NCI-H446 treated with DMSO at 0.1 percent for 48 hours (cell line): ENCODE measurements at regions not wholly inside any gene's neighbourhood (a gene's known extent, or its start where the extent isn't known, plus 50 kb on each side); places are given as distances from the start of the nearest gene placed in this dataset.
"Not testable (repeated sequence)": the region's sequence is repeated elsewhere in the genome, so short reads cannot be mapped to it uniquely, and the experiment has no call there.

ENCODE experiments used
- DNase-seq: peaks from one replicate; lab custom pipeline; 2025; lab: John Stamatoyannopoulos, UW

DNA sequence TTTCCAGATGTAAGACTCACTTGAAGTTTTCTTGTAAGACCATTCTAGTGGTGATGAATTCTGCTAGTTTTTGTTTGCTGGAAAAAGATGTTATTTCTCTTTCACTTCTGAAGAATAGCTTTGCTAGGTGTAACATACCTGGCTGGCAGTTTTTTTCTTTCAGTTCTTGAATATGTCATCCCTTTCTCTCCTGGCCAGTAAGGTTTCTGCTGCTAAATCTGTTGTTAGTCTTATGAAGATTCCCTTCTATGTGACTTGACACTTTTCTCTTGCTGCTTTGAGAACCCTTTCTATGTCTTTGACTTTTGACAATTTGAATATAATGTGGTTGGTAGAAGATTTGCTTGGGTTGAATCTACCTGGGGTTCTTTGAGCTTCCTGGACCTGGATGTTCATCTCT is 314.7 kb upstream of the NOX3 start:
- no peak for DNase-seq

DNA sequence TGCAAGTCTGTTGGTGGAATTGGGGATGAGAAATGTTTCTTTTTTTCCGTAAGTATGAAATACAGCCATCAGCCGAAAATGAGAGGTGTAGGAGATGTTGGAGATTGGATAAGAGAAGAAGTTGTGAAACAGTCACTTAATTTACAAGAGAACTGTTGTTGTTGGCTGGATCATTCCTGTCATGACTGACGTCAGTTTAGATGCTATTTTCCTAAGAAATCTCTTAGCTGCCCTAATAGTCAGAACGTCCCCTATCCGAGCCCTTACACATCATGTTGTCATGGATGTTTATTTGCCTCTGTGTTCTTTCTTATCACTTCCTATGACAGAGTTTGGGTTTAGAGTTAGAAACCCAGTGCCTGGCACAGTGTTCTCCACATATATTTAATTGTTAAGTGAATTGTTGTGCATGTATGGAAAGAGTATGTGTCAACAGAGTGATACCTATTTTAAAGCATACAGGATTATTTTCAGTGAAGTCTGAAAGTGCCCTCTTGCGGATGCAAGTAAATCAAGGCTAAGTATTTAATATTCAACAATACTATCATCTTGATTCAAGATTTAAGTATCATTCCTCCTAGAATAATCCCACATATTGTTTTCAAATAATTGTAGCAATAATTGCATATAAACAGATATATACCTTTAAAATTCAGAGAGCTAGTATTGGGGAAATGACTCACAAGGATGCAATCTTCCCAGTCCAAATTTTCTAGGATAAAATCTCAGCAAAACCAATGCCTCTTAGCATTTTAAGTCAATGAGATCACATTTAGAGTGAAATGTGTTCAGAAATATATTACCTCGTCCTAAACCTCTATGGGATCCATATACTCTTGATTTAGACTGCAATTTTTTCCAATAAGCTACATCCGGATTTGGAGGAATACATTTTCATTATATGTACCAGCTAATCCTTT is 309.9 kb upstream of the NOX3 start:
- DNase-seq: no peak

DNA sequence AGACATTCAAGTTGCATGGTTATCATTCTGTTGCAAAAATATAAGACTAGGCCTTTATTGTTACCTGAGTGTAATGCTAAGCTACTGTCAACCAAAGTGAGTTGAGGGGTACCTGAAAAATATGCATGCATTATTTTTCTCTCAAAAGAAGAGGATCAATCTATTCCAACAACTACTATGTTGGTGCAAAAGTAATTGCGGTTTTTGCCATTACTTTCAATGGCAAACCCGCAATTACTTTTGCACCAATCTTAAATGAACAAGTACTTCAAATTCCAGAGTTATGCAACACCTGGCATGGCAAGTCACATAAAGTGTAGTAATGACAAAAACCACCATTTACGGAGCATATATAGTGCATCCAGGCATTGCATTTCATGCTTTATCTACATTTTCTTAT is 307.0 kb upstream of the NOX3 start:
- no peak for DNase-seq

DNA sequence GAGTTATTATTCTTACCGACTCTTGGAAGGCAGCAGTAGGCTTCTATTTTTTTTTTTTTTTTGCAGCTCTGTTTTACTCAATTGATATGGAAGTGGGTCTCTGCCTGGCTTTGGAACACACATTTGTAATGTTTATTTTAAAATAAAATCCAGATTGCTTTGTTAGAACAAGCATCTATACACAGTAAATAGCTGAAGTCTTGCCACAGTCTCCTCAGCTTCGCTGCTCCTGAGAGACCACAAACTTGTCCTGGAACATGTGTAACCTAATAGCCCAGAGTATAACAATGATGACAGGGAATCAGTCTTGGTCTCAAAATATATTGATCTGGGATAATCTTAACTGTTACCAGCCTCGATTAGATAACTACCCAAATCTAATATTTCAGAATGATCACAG is 299.8 kb upstream of the NOX3 start:
- DNase-seq: no peak

DNA sequence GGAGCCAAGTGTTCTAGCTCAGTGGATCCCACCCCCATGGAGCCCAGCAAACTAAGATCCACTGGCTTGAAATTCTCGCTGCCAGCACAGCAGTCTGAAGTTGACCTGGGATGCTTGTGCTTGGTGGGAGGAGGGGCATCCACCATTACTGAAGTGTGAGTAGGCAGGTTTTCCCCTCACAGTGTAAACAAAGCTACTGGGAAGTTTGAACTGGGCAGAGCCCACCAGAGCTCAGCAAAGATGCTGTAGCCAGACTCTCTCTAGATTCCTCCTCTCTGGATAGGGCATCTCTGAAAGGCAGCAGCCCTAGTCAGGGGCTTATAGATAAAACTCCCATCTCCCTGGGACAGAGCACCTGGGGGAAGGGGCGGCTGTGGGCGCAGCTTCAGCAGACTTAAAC is 293.1 kb upstream of the NOX3 start:
- DNase-seq: not testable (repeated sequence)

DNA sequence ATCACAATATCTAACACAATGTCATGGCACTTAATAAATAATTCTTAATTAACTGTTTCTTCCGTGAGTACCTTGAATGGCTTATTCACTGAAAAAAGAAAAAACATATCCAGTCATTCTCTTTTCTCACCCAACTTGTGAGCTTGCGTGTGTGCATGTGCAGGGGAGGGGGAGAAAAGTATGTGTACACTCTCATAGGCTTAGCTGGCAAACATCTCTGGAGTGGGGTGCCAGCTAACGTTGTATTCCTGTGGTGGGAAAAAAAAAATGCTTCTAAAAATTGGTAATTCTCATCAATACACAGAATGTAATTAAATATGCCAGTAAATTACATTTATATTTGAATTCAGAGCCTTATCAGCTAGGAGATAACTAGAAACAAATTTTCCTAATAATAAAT is 291.9 kb upstream of the NOX3 start:
- no peak for DNase-seq

DNA sequence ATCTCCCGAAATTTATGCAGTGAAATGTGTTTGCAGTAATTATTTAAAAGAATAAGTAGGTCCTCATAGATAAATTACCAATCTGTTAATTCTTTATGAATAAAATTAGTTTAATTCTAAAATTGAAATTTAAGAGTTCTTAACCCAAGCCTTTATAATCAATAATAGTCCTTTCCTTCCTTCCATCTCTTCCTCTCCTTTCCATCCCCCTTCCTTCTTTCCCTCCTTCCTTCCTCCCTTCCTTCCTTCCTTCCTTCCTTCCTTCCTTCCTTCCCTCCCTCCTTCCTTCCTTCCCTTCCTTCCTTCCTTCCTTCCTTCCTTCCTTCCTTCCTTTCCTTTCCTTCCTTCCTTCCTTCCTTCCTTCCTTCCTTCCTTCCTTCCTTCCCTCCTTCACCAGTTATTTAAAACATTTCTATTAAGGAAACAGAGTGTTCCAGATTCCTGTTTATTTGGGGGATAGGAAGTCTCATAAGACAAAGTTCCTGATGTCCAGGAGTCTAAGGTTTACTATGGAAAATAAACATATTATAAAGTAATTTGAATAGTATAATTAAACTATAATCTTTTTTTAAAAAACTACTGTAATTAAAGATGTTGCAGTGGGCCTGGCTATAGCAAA is 285.3 kb upstream of the NOX3 start:
- no peak for DNase-seq

DNA sequence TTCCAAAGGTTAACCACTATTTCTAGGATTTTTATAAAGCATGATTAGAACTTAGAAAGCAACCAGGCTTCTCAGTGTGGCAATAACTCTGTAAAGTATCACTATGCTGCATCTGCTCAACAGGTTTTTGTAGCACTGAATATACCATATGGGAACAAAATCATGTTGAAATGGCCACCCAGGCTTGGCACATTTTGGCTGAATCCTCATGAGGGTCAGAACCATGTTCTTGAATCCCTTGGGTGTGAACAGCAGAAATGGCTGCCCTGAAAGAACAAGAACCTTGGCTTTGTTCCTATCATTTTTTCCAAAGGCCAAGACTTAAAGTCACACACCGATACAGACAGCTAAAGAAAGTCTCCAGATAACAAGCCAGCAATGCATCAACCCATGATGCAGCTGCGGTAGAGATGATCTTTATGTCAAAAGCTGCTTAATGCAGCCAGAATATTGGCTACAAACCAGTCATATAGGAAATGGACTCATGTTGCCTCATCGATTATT is 283.0 kb upstream of the NOX3 start:
- DNase-seq: no peak

DNA sequence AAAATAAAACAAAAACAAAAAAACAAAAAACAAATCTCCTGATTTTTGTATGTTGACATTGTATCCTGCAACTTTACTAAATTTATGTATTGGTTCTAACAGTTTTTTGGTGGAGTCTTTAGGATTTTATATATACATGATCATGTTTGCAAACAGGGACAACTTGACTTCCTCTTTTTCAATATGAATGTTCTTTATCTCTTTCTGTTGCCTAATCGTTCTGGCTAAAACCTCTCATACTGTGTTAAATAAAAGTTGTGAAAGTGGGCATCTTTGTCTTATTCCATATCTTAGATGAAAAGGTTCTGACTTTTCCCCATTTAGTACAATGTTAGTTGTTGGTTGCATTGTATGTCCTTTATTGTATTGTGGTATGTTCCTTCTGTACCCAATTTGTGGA is 261.7 kb upstream of the NOX3 start:
- no peak for DNase-seq

DNA sequence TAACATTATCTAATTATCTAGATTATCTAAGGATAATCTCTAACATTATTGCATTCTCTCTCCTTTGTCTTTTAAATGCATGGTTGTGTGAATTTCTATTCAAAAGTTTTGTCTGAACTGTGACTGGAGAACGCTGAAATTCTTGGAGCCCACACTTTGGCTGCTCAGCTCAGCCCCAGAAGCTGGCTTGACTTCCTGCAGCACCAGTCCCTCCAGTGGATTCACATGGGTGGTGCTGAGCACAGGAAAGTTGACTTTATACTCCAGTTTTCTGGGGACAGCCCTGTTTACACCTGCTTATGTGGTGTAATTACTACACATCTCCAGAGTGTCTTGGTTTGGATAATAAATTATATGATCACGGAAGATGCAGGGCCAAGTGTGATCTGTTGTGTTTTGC is 255.1 kb upstream of the NOX3 start:
- no peak for DNase-seq

DNA sequence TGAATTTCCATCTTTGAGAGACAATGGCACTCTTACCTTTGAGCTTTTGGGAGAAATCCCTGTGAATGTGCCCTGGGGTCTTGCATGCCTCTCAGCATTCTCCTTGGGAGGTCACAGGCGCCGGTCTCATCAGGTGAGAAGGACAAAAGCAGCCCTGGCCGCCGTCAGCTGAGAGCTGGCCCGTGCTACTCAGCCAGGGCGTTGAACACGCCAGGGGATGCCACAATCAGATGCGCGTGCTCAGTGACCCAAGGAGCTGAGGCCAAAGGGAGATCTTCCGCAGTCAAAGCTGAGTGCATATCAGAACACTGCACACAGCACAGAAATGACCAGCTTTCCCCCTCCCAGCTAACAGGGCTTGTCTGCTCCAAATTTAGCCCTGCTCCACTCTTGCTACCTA is 253.6 kb upstream of the NOX3 start:
- DNase-seq: no peak

DNA sequence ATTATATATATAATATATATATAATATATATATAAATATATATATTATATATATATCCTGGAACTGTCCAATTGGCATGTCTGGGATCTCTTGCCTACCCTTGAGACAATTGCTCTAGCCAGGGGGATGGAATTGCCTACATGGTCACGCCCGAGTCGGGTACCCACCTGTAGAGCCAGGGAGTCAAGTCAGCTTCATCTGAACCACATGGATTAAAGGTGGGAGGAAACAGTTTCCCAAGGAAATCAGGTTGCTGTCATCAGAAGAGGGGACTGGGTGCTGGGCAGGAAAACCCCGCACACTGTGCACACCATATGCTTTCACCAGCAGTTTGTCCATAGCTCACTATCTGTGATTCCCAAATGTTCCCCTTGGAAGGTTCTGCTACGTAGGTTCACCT is 252.5 kb upstream of the NOX3 start:
- DNase-seq: no peak

DNA sequence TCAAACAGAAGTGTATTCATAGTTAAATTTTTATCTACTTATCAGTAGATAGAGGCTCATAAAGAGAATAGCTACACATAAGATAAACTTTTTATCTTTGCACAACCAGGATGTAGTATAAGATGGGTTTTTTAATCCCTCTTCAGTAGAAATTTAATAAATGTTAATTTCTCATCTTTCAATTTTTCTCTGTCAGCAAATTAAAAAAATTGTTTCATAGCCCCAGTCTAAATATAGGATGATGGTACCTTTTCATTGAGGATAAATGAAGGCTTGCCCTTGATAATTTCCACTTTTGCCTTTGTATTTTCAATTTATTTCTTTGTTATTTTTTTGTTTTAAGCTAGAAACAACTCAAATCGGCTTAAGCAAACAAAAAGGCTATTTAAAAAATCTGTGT is 251.2 kb upstream of the NOX3 start:
- no peak for DNase-seq

DNA sequence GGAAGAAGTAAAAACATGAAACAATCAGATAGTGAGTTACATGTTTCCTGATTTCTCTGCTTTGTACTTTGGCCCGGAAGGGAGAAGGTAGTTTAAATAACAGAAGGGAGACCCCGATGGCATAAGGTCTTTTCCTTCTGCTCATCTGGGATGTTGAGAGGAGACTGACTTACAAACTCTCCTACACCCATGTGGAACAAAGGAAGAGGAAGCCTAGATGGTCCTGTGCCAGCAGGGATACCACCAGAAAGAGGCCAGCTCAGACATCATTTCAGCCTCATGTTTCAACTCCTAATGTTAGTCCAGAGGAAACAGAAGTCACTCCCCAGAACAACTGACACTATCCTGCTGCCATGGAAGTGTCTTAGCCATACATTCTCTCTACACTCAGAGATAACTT is 250.7 kb upstream of the NOX3 start:
- DNase-seq: no peak

DNA sequence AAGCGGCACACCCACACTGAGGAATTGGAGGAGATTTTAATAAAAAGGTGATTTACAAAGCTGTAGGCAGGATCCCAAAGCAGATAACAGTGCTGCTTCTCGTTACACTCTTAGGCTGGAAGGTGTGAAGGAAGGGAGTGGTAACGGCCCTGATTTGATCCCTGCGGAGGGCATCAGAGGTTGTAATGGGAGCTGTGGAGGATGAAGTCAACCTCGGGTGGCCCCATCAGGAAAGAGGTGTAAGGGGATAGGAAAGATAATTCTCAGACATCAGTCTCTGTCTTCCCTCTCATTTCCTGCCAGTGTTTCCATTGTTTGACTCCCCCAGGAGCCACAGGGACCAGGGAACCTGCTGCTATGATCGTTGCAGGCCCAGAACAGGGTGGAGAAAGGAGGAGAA is 245.7 kb upstream of the NOX3 start:
- no peak for DNase-seq

DNA sequence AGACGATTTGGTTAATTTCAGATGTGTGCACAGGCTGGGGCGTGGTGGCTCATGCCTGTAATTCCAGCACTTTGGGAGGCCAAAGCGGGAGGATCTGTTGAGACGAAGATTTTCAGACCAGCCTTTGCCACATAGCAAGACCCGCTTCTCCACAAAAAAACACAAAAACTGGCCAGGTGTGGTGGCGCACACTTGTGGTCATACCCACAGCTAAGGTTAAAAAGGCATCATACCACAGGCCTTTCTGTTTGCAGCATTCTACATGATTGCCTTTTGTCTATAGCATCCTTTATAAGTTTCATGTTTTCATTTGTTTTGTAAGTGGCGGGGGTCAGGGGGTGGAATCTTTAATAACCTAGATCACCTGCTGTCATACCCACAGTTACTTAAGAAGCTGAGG is 239.9 kb upstream of the NOX3 start:
- DNase-seq: no peak

DNA sequence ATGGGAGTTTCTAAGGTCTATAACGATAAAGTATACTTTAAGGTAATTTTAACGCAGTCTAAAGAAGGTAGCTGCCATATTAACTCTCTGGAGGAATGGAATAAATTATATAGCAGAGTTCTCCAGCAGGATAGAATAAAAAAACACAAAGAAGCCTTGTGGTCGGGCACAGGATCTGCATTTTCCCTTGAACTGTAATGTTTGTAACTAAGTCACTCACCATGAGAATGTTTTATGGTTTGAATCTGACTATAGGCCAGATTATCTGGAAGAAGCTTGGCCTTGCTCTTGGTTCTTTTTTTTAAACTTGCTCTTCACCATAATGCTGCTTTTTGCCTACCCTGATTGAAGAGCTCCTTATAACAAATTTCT is 238.8 kb upstream of the NOX3 start:
- no peak for DNase-seq

DNA sequence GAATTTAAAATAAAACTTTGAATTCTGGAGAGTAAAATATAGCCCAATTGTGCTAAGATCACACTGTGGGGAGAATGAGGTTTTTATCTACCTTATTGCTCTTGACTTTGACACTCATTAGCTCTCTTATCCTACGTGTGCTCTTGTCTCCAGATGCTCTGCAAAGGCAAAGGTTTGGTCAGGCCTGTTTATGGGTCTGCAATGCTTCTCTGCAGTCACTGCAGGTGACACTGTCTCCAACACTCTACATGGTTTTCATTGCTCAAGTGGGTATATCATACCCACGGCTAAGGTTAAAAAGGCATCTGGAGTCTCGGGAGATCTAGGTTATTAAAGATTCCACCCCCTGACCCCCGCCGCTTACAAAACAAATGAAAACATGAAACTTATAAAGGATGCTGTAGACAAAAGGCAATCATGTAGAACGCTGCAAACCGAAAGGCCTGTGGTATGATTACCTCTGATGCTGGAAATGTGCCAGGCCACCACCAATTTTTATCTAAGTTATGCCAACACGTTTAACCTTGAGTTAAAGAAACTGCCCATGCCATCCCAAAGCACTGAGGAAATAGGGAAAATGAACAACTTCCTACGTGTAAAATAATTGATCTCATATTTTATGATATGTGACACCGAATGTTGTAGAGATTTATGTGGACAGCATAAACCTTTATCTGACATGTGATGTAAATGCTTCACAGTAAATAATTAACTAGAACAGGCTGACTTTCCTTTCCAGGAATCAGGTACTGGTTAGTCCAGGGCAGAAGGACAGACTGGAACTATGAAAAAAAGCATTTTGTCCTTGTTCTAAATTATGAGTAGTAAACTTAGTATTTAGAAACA is 238.2 kb upstream of the NOX3 start:
- no peak for DNase-seq

DNA sequence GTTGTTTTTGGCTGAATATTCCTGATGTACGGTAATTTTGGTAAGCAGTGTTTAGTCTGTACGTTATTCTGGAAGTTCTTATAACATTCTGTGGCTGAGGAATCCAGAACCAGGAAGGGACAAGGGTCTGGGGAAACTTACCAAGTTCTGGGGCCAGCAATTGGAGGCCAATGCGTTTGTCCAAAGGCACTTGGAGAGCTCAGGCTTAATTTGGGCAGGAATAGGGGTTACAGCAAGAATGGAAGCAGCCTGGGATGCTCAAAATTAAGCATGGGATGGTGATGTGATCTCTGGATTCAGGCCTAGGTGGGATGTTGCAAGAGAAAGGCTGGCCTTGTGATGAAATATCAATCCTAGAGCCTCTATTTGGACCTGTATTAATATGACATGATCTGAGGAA is 235.2 kb upstream of the NOX3 start:
- DNase-seq: no peak

DNA sequence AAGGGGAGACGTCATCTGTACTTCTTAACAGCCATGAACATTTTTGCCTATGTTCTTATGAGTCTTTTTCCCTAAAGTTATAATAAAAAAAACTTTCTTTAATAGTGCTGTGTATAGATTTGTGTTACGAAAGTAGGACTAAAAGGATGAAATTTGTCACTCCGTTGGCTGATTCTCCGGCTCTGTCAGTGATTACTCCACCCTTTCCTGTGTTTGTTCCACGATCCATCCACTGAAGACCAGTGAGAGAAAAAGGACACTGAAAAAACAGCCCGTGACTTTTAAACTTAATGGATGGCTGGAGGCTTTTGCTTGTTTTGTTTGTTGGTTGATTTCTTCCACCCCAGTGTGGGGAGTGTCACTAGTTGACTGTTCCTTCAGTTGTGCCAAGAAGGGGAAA is 232.0 kb upstream of the NOX3 start:
- DNase-seq: no peak

DNA sequence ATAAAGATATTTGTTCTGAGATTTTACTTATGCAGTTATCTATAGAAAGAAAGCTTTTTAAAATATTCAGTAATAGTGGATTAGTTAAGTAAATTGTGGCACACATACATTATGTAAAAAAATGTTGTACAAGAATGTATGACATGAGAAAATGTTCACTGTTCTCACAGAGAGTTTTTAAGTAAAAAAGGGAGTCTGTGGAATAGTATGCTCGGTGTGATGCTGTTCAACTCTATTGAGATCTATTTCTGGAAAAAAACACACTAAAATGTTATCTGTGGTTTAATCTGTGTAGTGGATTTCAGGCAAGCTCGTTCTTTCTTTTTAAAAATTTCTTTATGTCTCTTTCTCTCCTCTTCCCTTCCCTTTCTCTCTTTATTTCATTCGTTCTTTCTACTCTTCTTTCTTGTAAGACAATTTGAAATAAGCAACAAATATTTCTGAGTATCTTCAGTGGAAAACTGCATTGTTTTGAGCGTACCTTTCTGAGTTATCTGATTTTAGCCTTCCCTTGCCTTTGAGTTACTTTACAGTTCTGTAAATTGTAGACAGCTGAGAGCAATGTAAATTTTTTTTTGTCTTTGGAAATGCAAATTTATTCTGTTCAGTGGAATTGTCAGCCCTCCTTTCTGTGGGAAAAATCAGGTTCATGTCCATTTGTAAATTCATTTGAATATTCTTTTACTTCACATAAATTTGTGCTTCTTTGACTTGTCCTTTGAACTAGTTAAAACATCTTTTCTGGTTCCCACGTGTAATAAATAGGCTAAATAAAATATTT is 229.0 kb upstream of the NOX3 start:
- no peak for DNase-seq

DNA sequence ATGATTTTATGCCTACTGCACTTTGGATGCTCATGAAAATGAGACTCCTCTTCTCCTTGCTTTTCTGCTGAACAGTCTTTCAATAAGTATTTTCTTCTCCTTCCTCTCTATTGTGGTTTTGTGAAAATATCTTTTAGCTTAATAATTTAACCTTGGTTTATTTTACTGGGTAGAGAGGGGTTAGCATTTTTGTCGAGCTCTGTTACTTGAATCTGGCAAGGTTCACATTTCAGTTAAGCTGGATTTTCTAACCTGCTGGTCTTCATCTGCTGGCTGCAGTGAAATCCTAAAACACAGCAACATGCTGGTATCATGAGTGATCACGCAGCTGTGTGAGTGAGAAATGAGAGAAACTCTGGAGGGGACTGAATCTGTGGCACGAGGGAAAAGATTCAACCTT is 222.7 kb upstream of the NOX3 start:
- no peak for DNase-seq
